Hematopoietic multipotent progenitor cell treated with erythropoietin and hydrocortisone succinate and interleukin-3 and kit ligand, for 4 days (in vitro differentiated cells): ENCODE measurements at regions not wholly inside any gene's neighbourhood (a gene's known extent, or its start where the extent isn't known, plus 50 kb on each side); places are given as distances from the start of the nearest gene placed in this dataset.
"Not testable (repeated sequence)": the region's sequence is repeated elsewhere in the genome, so short reads cannot be mapped to it uniquely, and the experiment has no call there.

ENCODE experiments used
- DNase-seq: peaks from one replicate; pipeline ENCODE4 v3.0.0-alpha.2; 2015

DNA sequence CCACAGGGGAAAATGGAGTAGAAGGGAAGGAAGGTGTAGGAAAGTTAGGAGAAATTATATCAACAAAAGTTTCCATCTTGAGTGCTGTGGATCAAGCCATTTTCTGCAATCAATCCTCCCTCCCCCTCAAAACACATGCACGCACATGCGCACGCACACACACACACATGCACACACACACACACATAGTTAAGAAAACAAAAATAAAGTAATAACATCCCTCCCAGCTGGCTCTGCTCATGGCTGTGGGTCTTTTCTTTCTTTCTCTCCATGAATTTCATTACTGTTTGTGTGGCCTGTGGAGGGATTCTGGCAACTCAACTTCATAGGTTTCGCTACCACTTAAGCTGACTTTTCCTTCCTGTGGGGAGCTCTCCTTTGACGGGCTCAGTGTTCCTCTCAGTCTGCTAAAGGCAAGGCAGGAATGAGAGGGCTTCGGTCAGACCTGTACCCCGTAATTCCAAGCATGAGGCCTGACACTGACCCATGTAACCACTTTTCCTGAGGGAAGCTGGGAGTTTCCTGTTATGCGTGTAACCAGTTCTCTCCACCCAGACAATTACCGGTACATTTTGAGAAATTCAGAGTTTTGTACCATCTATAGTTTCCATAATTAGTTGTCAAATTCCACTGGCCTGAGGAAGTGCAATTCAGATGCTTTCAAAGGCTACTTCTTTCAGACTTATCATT is 79.8 kb downstream of the ZNF92 start:
- DNase-seq = no peak

DNA sequence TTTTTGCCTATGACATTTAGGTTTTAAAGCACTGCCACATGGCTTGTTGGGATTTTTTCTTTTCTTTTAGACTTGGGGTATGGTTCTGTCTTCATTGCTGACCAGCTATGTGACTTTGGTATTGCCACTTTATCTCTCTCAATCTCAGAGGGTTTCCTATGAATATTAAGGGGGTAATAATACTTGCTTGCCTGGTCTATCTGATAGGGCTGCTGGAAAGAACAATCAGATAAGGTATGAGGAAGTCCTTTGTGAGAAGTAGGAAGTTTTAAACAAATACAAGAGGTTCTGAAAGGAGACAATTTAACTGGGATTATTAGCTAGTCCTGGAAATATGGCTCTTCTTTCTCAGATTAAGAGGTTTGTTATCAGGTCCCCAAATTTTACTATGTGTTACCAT is 80.8 kb downstream of the ZNF92 start:
- peak; percentile 54 for DNase-seq

DNA sequence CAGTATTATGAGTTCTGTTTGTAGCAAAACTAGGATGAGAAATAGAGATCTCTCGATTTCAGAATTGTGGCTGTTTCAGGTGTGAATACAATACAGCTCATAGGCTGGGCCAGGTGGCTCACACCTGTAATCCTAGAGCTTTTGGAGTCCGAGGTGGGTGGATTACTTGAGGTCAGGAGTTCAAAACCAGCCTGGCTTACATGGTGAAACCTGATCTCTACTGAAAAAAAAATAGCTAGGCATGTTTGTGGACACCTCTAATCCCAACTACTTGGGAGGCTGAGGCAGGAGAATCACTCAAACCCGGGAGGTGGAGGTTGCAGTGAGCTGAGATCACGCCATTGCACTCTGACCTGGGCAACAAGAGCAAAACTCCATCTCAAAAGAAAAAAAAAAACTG is 81.4 kb downstream of the ZNF92 start:
- not testable (repeated sequence) for DNase-seq

DNA sequence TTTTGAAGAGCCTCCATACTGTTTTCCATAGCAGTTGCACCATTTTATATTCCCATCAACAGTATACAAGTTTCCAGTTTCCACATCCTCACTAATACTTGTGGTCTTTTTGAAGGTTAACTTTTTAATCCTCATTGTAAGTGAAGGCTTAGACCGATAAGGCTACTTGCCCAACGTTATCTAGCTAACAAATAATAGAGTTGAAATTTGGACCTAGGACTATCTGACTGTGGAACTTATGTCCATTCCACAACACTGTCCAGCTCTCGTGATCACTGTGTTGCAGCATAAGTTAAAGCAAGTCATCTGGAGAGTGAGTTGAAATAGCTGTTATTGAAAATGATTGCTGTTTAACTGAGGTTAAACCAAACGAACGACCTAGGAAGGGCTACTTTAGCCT is 84.0 kb downstream of the ZNF92 start:
- no peak for DNase-seq

DNA sequence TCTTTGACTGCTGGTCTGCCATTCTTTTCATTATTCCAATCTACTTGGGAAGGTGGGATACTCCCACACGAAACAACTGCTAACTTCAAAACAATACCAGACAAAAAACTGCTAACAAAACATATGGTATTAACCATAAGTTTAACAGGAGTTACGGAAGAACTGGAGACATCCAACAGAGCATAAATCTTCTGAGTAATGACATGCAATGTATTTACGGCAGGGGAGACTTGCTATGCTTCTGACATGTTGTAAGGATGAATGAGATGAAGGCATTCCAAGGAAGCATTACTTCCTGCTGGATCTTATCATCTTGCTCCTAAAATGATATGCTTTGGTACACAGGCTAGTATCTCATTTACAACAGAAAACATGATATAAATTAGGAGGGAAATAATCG is 85.8 kb downstream of the ZNF92 start:
- DNase-seq = no peak

DNA sequence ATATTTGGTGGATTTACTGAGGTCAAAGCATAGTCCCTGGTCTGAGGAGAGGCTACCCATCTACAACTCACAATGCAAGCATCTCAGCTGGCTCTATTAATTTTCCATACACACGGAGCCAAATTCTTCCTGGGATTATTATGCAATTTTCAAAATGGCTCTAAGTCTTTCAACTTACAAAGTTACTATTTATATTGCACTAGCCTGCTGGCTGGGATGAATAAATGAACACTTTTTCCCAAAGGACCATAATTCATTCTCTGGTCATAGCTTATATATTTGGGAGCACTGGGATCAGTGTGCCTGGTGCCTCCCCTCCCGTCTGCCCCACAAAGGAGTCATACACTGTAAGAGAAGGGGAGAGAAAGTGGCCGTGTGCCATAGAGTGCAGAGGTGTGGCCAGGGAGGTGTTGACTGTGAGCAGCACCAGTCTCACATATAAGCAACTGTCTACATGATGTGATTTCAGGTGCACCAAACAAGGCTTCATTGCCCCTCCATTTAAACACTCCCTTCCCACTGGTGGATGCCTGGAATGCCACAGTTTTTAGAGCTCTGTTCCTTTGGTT is 88.6 kb downstream of the ZNF92 start:
- DNase-seq = no peak

DNA sequence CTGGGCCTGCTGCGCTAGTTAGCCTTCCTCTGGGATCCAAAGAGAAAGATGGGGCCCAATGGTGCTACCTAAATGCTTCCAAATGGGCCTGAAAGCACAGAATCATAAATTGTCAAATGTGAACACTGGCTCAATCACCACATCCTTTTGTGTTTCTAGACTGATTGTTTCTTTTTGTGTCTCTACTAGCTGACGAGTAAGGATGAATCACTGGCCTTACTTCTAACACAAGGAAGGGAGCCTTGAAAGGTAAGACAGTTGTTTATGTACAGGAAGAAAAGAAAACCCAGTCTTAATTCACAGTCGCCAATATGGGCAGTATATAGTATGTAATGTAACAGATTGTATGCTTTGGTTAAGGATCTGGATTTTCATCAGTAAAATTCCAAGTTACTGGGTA is 89.5 kb downstream of the ZNF92 start:
- no peak for DNase-seq

DNA sequence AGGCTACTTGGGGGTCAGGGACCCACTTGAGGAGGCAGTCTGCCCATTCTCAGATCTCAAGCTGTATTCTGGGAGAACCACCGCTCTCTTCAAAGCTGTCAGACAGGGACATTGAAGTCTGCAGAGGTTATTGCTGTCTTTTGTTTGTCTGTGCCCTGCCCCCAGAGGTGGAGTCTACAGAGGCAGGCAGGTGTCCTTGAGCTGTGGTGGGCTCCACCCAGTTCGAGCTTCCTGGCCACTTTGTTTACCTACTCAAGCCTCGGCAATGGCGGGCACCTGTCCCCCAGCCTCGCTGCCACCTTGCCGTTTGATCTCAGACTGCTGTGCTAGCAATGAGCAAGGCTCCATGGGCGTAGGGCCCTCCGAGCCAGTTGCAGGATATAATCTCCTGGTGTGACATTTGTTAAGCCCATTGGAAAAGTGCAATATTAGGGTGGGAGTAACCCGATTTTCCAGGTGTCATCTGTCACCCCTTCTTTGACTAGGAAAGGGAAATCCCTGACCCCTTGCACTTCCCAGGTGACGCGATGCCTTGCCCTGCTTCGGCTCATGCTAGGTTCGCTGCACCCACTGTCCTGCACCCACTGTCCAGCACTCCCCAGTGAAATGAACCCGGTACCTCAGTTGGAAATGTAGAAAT is 96.4 kb downstream of the ZNF92 start:
- not testable (repeated sequence) for DNase-seq

DNA sequence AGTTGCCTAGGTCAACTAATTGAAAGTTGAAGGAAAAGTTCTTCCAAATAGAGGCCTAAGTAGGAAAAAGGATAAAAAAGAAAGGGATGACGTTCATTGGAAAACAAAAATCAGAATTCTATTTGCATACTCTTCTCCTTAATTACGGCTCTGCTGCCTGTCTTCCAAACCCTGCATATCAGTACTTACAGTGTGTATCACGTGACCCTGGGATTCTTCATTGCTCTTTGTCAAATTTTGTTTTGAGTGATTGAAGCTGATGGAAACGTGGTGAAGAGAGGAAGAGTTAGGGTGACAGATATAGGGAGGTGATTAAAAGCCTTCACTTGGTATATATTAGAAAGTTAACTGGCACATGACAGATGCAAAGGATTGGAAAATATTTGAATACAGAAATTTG is 97.9 kb downstream of the ZNF92 start:
- no peak for DNase-seq

DNA sequence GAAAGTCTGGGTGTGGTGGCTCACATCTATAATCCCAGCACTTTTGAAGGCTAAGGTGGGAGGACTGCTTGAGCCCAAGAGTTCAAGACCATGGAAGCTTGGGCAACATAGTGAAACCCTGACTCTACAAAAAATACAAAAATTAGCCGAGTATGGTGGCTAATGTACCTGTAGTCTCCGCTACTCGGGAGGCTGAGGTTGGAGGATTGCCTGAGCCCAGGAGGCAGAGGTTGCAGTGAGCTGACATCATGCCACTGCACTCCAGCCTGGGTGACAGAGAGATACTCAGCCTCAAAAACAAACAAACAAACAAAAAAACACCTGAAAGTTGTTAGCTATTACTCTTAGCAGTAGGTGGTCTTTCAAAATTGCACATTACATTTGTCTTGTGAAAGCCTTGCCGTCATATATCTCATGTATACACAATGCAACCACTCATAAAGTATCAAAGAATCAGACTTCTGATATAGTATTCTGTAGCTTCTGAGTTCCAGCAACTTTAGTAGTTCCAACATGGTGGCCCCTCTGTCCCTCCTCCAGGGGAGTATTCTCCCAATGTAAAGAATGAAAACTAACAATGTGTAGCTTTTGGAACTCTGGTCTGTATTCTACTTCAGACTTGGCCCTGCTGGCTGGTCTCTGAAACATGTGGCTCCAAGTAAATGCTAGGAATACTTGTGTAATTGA is 101.5 kb downstream of the ZNF92 start:
- no peak for DNase-seq

DNA sequence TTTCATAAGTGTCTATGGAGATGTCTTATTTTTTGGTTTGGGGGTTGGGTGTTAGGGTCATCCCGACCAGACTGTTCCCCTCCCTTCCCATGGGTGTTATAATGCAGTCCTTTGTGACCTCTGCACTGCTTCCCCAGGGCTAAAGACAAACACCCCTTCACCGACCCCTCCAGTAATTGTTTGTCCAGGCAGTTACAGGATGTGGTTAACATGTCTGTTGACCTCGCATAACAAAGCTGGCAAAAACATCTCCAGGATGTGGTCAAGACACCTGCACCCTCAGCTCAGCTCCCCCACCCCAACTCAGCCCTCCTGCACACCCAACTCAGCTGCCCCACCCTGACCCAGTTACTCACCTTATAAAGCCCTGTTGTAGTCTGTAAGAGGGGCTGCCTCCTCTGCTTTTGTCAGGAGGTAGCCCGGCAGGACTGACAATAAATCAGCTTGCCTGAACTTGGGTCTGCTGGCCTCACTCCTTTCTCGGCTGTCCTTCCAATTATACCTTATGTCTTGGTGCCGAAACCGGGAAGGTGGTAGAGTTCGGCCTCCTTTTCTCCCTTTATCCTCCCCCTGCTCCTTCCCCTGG is 102.2 kb downstream of the ZNF92 start:
- no peak for DNase-seq

DNA sequence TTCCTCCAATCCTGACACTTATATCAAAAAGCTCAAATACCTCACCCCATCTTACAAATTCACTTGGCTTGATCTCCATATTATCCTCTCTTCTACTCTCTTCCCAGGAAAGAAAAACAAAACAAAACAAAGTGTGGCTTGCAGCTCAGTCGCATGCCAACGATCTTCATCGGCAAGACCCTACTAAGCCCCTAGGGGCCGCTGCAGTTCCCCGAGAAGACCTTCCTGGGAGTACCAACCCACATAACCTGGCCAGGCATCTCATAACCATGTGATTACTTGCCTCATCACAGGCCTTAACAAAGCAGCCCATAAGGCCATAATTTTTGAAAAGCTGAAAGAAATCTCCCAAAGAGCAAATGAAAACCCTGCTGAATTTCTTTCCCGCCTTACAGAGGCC is 103.7 kb downstream of the ZNF92 start:
- peak; percentile 30 for DNase-seq

DNA sequence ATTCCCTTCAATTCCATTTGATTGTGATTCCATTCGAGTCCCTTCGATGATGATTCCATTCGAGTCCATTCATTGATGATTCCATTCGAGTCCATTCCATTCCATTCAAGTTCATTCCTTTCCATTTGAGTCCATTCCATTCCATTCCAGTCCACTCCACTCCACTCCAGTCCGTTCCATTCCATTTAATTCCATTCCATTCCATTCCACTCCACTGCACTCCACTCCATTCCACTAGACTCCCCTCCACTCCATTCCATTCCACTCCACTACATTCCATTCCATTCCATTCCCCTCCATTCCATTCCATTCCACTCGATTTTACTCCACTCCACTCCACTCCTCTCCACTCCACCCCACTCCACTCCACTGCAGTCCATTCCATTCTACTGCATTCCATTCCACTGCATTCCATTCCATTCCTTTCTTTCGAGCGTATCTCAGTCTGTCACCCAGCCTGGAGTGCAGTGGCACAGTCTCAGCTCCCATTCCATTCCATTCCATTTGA is 115.7 kb downstream of the ZNF92 start:
- no peak for DNase-seq

DNA sequence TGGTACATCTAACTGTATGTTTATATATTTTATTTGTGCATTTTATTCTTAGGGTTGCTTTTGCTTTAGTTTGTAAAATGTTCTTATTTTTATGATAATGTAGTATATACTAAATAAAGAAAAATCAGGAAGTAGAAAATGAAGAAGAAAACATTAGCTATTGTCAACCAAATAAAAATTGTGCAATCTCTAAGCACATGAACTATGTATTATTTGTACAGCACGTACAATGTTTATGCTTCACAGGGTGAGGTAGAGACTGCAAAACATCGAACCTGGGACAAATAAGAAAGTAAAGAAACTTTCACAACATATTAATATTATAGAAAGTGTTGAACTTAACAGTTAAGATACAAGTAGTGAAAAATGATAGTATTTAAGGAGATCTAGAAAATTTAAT is 123.0 kb downstream of the ZNF92 start:
- DNase-seq = not testable (repeated sequence)

DNA sequence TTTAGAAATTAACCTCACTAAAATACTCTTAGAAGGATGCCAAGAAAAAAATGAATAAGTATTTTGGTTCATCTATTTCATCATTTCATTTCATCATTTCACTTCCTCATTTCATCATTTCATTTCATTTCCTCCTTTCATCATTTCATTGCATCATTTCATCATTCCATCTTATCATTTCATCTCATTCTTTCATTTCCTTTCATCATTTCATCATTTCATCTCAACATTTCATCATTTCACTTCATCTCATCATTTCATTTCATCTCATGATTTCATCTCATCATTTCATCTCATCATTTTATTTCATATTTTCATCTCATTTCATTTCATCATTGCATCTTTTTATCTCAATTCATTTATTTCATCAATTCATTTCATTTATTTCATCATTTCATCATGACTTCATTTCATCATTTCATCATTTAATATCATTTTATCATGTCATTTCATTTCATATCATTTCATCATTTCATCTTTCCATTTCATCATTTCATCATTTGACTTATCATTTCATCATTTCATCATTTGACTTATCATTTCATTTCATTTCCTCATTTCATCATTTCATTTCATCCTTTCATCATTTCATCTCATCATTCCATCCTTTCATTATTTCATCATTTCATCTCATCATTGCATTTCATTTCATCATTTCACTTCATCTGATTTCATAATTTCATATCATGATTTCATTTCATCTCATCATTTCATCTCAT is 129.9 kb downstream of the ZNF92 start:
- DNase-seq = no peak

DNA sequence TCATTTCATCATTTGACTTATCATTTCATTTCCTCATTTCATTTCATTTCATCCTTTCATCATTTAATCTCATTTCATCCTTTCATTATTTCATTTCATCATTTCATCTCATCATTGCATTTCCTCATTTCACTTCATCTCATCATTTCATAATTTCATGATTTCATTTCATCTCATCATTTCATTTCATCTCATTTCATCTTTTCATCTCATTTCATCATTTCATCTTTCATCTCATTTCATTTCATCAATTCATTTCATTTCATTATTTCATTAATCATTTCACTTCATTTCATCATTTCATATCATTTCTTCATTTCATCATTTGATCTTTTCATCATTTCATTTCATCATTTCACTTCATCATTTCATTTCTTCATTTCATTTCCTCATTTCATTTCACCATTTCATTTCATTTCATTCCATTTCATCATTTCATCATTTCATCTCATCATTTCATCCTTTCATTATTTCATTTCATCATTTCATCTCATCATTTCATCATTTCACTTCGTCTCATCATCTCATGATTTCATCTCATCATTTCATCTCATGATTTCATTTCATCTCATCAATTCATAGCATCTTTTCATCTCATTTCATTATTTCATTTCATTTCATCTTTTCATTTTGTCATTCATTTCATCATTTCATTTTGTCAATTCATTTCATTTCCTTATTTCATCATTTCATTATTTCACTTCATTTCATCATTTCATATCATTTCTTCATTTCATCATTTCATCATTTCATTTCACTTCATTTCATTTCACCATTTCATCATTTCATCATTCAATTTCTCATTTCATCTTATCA is 131.1 kb downstream of the ZNF92 start:
- DNase-seq = not testable (repeated sequence)

DNA sequence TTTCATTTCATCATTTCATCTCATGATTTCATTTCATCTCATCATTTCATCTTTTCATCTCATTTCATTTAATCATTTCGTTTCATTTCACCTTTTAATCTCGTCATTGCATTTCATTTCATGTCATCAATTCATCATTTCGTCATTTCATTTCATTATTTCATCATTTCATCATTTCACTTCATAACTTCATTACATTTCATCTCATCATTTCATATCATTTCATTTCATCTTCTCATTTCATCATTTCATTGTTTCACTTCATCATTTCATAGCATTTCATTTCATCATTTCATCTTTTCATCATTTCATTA is 131.6 kb downstream of the ZNF92 start:
- not testable (repeated sequence) for DNase-seq

DNA sequence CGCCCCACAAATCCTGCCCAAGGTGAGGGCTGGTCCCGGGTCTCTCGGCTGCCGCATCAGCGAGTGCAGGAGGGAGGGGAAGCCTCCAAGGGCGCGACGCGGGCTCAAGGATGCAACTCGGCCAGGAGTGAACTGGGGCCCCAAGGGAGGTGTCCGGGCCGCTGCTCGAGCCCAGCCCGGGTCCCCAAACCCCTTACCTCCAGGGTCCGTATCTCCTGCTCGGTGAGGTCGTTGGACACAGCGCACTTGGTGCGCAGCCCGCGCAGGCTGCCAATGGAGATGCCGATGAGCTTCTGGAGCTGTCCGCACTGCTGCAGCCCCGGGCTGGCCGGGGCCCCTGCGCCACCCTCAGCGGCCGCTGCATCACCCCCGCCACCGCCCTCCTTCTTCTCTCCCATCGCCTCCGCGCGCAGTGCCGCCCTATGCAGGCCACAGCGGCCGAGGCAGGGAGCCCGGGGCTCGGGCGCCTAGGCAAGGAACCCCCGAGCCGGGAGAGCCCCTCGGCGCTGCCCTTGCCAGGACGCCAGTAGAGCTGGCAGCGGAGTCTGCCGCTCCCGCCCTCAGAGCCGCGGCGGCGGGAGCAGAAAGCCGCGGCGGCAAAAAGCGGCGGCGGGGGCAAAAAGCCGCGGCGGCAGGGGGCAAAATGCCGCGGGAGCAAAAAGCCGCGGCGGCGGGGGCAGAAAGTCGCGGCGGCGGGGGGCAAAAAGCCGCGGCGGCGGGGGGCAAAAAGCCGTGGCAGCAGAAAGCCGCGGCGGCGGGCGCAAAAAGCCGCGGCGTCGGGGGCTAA is 135.1 kb downstream of the ZNF92 start:
- not testable (repeated sequence) for DNase-seq

DNA sequence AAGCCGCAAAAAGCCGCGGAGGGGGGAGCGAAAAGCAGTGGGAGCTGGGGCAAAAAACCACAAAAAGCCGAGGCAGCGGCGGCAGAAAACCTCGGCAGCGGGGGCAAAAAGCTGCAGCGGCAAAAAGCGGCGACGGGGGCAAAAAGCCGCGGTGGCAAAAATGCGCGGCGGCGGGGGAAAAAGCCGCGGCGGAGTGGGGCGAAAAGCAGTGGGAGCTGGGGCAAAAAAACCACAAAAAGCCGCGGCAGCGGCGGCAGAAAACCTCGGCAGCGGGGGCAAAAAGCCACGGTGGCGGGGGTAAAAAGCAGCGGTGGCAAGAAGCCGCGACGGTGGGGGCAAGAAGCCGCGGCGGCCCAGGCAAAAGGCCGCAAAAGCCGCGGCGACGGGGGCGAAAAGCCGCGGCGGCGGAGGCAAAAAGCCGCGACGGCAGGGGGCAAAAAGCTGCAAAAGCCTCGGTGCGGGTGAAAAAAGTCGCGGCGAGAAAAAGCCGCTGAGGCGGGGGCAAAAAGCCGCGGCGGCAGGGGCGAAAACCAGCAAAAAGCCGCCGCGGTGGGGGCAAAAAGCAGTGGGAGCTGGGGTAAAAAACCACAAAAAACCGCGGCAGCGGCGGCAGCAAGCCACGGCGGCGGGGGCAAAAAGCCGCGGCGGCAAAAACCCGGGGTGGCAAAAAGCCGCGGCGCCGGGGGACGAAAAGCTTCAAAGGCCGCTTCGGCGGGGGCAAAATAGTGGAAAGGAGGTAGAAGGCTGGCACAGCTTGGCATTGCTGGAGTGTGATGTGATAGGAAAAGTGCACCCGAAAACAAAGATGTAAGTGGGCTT is 135.9 kb downstream of the ZNF92 start:
- DNase-seq = peak; percentile 11

DNA sequence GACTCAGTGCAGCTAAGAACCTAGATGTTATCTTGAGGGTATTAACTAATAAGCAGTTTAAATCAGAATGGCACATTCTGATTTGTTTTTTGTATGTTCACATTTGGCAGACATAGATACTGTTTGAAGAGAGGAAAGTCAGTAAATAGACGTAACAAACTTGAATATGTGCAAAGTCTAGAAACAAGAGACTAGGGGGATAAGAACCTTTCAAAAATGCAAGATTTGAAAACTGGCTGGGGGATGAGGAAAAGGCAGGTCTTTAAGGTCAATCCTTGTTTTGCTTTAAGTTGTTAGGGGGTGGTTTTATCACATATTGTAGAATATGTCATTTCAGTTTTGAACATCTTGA is 136.5 kb downstream of the ZNF92 start:
- DNase-seq = not testable (repeated sequence)
